ENCODE measurements at regions not wholly inside any gene's neighbourhood (a gene's known extent, or its start where the extent isn't known, plus 50 kb on each side); places are given as distances from the start of the nearest gene placed in this dataset.

DNA sequence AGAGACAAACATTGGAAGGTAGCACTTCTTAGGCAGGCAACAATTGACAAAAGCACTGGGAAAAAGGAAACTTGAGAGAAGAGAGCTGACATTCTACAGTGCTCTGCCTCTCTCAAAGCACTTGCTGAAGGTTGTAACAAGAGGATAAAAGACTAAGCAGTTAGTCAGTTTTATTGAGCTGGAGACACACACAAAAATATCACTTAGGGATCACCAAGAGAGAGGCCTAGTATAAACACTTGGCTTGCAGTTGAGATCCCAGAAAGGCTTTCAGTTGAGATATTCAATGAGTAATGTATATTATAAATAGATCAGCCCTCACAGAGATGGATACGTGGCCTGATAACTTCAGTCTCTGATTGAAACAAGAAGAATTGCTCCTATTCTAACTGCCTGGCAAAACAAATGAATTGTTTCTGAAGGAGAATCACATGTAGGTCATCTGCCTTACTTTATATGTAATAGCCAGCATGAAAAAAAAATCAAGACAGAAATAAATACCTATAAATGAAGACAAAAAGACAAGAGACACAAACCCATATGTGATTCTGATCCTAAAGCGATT is 747.2 kb upstream of the MAN1A1 start:
- DNase-seq (ENCODE audit: low spot score), result no peak

DNA sequence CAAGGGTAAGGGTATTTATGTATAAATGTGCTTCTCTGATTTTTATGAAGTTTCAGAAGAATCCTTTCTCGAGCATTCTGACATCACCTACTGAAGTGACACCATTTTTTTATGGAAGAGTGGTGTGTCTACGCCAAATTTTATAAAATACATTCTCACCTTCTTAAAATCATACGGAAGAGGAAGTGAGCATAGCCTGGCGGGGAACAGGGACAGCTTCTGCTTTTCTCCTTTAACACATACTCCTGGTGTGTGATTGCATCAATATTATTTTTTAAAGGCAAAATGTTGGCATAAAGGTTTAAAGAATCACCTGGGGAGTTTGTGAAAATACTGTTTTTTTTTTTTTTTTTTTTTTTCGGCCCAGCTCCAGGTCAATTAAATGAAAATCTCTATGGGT is 733.6 kb upstream of the MAN1A1 start:
- no peak for DNase-seq (ENCODE audit: low spot score)

DNA sequence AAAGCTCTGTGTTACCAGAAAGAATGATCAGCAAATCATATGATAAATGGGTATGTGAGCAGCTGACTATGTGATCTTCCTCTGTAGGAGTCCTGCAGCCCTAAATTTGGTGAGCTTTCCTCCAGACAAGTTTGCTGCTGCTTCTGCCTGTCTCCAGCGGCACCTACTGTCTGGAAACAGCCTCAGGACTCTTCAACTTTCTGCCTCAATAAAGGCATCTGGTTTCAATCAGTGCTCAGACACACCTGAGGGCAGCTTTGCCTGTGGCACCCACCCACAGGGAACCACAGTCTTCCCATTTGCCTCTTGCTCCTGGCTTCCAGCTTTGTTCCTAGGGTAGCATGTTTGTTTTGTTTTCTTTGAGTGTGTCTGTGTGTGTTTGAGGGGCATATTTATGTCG is 727.9 kb upstream of the MAN1A1 start:
- DNase-seq (ENCODE audit: low spot score), result peak; percentile 10

DNA sequence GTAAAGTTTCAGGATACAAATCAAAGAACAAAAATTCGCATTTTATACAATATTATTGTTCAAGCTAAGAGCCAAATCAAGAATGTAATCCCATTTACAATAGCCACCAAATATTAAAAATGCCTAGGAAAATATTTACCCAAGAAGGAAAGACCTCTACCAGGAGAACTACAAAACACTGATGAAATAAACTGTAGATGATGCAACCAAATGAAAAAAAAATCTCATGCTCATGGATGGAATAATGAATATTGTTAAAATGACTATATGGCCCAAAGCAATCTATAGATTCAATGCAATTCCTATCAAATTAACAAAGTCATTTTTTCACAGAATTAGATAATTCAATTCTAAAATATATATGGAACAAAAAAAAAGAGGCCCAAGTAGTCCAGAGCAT is 708.8 kb upstream of the MAN1A1 start:
- DNase-seq (ENCODE audit: low spot score), result no peak

DNA sequence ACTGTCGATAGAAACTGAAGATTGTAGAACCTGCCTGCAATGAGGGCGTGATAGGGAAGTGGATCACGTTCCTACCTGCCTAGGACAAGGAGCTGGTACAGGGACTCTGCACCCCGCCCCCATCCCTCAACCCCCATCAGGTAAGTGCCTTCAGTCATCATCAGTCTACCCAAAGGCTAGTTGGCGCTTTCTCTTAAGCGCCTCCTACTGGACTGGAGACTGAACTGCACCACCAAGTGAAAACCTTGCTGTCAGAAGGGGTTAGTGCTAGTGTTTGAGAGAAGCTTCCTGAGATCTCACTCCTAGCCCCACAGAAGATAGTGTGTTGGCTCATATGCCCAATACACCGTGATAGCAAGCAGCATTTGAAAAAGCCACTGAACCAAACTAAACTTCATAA is 706.5 kb upstream of the MAN1A1 start:
- no peak for DNase-seq (ENCODE audit: low spot score)

DNA sequence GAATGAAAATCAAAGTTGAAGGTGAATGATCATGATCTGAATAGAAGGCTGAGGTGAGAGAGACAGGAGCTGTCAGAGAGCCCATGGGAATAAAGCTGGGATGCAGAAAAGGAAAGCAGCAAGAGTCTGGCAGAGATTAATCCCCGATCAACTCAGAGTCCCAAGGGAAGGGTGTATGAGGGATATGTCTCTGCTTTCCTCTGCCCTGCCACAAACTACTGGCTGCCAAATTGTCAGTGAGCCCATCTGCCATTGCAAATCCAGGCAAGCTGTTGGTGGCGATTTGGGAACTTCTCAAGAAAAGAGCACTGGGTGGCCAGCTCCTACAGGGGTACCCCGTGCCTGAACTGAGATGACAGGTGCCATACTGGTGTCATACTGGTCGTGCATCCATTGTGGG is 705.5 kb upstream of the MAN1A1 start:
- no peak for DNase-seq (ENCODE audit: low spot score)

DNA sequence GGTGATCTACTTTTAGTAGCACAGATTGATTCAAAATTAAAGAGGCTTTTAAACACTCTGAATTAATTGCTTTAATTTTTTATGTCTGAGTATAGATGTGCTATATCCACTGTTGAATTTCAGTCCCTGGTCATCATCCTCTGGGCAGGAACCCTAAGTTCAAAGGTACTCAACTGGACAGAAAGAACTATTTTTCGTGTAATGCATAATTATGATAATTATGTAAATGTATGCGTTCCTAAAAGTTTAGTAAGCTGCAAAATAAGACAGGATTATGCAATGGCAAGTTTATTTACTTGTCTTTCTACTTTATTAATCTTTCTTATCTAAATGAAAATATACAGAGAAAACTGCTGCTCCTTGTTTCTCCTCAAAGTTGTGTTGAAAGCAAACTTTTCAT is 690.1 kb upstream of the MAN1A1 start:
- DNase-seq (ENCODE audit: low spot score), result no peak

DNA sequence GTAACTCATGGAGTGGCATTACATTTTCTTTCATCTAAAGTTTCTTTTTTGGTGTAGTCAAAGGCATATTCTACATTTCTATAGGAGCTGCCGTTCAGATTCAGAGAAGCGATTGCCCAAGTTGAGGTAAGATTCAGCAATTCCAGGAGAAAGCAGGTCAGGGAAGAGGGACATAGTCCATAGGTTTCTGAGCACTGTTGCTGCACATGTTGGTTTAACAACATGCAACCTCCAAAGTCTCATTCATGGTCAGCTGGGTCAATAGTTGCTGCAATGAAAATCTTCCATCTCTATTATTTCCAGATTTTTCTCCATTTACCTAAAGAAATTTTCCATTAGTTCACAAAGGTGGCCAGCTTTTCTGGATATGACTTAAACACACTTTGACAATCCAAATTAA is 682.3 kb upstream of the MAN1A1 start:
- DNase-seq (ENCODE audit: low spot score), result no peak

DNA sequence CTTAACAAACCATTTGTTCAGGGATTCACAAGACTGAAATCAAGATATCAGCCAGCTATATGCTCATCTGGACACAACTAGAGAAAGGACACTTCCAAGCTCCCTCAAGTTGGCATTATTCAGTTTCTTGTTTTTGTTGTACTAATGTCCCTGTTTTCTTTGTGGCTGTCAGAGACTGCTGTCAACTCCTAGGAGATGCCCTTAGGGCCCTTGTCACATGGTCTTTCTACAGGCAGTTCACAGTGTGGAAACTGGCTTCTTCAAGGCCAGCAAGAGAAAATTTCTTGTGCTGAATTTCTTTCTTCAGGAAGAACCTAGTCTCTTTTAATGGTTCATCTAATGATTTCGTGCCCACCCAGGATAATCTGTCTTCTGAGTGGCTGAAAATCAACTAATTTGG is 677.2 kb upstream of the MAN1A1 start:
- no peak for DNase-seq (ENCODE audit: low spot score)

DNA sequence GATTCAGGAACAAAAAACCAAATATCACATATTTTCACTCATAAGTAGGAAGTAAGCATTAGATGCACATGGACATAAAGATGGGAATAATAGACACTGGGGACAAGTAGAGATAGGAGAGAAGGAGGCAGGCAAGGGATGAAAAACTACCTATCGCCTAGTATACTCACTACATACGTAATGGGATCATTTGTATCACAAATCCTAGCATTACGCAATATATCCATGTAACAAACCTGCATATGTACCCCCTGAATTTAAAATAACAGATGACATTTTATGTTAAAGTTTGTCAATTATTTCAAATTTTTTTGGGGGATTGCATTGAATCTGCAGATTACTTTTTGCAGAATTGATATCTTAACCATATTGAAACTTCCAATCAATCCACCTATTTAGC is 660.5 kb upstream of the MAN1A1 start:
- no peak for DNase-seq (ENCODE audit: low spot score)

DNA sequence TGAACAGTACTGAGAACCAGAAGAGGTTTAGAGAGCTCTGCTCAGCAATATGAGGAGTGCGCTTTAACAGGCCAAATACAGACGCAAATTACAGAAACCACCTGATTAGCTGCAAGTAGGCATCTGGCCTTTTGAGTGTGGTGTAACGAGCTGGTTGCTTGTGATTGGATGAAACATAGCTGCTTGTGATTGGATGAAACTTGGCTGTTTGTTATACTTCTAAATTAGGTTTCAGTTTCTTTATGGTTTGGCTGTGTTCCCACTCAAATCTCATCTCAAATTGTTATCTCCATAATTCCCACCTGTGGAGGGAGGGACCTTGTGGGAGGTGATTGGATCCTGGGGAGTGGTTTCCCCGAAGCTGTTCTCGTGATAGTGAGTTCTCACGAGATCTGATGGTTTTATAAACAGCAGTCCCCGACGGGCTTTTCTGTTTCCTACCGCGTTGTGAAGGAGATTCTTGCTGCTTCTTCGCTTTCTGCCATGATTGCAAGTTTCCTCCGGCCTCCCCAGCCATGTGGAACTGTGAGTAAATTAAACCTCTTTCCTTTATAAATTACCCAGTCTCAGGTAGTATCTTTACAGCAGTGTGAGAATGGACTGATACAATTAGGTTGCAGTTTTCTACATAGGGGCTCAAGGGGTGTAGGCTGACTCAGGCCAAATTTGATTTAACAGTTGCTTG is 655.9 kb upstream of the MAN1A1 start:
- DNase-seq (ENCODE audit: low spot score), result no peak

DNA sequence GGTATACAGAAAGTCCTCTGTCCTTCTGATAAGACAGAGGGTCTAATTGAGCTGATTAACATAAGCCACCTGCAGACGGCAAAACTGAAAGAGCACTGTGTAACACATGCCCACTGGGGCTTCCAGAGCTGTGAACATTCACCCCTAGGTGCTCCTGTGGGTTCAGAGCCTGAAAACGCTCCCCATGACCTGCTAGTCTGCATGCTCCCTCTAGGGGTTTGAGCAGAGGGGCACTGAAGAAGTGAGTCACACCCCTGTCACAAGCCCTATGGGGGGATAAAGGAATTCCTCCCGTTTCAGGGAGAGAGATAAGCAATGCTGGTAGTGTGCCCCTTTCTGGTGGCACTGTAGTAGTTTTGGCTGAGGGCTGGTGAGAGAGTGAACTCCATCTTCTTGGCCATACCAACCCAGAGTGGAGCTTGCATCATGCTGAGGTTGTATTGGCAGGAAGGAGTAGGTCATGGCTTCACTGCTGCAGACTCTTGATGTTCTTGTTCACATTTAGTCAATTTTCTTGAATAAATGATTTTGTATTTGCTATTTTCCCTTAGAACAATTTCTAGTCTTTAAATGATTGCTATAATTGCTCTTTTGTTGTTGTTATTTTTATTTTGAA is 637.5 kb upstream of the MAN1A1 start:
- no peak for DNase-seq (ENCODE audit: low spot score)

DNA sequence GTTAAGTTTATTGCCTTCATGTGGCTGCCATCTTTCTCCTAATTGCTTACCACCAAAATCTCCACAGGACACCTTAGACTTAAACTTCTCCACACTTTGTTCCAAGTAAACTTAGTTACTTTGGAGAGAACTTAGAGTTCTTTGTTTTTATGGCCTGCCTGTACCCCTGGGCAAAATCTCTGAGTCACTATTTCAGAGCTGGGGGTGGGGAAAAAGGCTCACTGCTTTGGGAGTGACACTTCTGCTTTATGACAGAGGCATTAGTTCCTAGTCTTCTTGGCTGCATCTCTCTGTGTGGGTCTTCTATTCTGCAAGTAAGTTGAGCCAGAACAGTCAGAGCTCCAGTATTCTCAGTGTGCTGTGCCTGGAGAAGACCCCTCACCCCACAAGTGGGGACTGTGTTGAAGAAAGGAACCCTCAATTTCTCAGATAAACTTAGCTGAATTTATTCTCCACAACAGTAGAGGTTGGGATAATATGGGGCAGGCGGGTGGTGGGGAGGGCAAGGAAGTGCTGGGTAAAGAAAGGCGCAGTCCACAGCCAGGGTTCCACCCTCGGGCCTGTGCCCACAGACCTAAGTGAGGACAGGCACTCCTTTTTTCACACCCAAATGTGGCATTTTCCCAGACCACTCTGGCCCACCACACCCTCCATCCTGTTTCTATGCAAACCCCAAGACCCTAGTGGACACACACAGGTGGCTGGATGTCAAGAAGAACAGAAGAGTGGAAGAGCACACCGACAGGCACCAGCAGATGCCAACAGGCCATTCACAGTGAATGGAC is 636.6 kb upstream of the MAN1A1 start:
- no peak for DNase-seq (ENCODE audit: low spot score)

DNA sequence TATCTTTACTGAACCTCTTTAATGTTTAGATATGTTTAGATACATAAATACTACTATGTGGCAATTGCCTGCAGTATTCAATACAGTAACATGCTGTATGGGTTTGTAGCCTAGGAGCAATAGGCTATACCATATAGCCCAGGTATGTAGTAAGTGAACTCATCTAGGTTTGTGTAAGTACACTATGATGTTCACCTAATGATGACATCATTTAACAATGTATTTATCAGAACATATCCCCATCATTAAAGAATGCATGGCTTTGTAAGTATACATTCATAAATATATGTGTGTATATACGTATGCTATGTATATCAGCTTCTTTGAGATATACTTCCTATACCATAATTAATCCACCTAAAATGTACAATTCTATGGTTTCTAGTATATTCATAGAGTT is 631.2 kb upstream of the MAN1A1 start:
- DNase-seq (ENCODE audit: low spot score), result no peak

DNA sequence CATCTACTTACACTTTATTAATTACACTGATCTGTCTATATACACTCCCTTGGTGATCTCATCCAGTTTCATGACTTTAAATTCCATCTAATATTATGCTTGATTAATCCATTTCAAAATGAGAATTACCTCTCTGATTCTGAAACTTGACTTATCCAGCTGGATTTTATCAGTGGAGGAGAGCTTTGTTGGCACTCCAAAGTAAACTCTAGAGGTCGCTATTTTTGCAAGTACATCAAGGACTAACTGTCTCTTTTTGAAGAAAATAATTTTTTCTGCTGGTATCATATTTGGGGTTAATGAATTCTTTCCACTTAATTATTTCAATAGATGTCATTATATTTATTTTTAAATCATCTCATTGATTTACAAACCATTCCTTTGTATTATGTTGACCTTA is 630.3 kb upstream of the MAN1A1 start:
- peak; percentile 30 for DNase-seq (ENCODE audit: low spot score)

DNA sequence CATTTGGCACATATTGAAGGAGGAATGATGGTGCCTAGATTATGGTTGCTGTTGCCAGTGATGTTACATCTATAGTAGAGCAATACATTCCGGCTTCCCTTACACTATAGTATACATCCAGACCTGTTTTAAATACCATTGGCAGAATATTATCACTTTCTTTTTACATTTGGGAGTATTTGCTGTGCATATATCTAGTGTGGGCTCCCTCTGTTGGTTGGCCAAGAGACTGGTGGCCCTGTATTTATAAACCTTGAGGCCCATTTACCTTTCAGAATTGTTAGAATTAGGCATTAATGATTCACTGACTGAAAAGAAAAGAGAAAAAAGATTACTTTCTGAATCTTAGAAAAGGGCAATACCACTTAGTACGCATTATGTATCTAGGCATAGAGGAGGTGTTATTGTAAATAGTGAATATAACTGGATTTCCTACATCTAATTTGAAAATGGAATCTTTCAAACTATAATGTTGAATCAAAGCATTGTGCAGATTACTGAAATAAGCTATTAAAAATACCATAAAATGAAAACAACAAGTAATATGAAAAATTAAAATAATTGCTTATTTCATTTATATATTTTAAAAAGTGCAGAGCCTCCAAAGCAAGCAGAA is 628.8 kb upstream of the MAN1A1 start:
- DNase-seq (ENCODE audit: low spot score), result peak; percentile 13

DNA sequence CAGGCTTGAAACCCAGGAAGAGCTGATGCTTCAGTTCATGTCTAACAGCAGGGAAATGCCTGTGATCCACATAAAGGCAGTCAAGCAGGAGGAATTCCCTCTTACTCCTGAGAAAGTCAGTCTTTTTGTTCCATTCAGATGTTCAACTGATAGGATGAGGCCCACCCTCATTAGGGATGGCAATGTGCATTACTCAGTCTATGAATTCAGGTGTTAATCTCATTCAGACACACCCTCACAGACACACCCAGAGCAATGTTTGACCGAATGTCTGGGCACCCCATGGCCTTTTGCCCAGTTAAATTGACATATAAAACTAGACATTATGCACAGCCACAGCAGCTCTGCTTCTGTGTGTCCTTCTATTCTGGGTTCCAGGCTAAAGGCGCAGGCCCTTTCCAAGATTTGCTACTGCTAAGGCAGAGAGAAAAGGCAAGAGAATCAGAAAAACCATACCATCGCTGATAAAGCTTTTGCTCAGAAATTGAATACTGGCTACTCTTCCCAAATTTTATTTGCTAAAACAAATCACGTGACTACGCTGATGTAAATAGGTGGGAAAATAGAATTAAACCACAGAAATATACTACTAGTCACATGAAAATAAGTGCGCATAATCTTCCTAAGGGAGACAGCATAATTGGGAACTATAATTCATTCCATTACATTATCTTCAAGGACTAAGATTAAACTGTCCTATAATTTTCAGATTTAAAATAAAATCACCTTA is 625.0 kb upstream of the MAN1A1 start:
- DNase-seq (ENCODE audit: low spot score), result no peak

DNA sequence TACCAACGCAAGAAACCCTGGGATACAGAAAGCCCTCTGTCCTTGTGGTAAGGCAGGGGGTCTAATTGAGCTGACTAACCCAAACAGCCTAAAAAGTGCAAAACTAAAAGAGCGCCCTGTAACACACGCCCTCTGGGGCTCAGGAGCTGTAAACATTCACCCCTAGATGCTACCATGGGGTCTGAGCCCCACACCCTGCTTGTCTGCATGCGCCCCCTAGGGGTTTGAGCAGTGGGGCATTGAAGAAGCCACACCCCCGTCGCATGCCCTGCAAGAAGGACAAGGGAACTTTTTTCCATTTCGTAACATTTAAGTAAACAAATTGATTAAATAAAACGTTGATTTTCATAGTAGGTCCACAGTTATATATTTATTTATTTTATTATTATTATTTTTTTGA is 616.9 kb upstream of the MAN1A1 start:
- no peak for DNase-seq (ENCODE audit: low spot score)

DNA sequence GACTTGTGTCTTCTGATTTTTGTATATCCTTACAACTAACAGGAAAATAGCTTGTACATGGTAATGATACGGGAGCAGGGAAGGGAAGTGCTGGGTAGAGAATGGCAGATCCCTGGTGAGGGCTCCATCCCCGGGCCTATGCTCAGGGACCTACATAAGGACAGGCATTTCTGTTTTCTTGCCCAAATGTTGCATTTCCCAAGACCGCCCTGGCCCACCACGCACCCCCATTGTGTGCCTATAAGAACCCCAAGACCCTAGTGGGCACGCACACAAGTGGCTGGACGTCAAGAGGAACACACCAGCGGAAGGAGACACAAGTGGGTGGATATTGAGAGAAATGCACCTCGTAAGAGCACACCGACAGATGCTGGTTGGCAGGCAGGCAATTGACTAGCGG is 616.3 kb upstream of the MAN1A1 start:
- DNase-seq (ENCODE audit: low spot score), result no peak

DNA sequence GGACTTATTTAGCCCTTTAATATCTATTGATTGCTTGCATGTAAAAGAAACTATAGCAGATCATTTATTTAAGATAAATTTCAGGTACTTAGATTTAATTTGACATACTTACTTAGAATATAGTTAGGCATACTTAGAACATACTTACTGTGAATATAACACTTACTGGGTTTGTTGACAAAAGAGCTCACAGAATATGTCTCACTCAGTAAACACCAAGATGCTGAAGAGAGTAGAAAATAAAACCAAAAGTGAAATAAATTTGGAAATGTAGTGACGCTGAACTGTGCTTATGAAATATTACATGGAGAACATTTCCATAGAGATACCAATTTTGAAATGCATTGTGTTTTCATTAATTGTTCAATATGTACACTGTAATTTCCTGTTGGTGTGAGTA is 615.4 kb upstream of the MAN1A1 start:
- DNase-seq (ENCODE audit: low spot score), result no peak

DNA sequence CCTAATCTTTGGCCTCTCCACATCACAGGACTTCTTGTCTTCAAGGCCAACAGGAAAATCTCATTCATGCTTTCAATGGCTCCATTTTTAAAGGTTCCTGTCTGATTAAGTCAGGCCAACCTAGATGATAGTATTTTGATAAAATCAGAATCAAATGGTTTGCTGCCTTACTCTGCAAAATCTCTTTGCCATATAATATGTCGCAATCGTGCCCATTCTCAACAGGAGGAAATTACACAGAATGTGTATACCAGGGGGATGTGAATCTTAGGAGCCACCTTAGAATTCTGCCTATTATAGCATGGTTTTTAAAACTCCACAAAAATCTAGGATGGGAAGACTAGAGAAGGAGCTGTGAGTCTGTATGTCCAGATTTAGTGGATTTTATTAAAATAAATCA is 612.9 kb upstream of the MAN1A1 start:
- no peak for DNase-seq (ENCODE audit: low spot score)

DNA sequence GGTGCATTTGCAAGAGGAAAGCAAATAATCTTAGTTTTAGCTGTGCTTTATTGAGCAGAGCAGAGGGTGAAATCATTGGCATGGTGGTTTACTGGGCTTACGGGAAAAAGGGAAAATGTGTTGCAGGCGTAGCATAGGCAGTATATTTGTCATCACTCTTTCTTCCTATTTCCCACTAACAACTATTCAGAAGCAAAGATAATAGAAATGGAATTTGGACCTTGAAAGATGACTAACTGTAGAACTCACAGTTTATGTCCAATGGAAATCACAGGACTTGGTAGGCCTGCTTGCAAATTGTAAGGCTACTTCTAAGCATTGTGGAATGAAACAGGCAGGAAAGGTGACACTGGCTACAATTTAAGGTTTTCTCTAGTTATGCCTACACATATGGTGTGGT is 611.9 kb upstream of the MAN1A1 start:
- DNase-seq (ENCODE audit: low spot score), result peak; percentile 26

All from RKO (cell line).